ENCODE measurements at regions not wholly inside any gene's neighbourhood (a gene's known extent, or its start where the extent isn't known, plus 50 kb on each side); places are given as distances from the start of the nearest gene placed in this dataset.

- no peak for TF ChIP-seq CTCF (IDR thresholded peaks at IDR 0.05; ENCODE audit: low read depth, low read length)
- DNase-seq (ENCODE audit: extremely low read depth, low read depth): no peak
Observed at GRCh38 chr17:77613627-77614026, 344.9 kb upstream of the TNRC6C start.

- no peak for TF ChIP-seq CTCF (IDR thresholded peaks at IDR 0.05; ENCODE audit: low read depth, low read length)
- no peak for DNase-seq (ENCODE audit: extremely low read depth, low read depth)
Observed at GRCh38 chr17:77615703-77616253, 342.7 kb upstream of the TNRC6C start.

DNA sequence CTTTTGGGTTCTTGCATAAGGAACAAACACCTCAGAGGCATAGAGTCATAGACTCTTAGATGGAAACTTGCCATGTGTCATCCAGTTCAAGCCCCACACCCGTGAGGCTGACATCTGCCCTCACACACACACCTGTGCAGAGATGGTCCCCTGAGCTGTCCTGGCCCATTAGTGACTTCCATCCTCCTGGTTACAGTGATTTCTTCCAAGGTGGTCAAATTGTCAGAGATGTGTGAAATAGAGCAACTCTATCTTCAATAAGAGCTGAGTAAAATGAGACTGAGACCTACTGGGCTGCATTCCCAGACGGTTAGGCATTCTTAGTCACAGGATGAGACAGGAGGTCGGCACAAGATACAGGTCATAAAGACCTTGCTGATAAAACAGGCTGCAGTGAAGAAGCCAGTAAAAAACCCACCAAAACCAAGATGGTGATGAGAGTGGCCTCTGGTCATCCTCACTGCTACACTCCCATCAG is 342.2 kb upstream of the TNRC6C start:
- no peak for DNase-seq (ENCODE audit: extremely low read depth, low read depth)

DNA sequence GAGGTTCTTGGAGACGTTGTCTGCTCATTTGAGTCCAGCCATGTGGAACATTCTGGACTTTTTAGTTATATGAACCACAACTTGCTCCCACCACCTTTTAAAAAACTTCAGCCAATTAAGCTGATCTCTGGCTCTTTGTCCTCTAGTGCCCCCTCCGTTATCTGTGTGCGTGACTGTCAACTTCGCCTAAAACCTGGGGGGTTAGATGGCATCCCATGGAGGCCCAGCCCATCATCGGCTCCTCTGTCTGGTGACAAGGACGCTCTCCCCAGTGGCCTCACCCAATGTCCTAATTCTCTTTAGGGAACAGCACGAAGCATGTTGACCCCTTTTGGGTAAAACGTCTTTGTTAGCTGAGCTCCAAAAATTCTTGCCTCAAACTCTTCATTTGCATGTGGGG is 341.0 kb upstream of the TNRC6C start:
- TF ChIP-seq CTCF (IDR thresholded peaks at IDR 0.05; ENCODE audit: low read depth, low read length): no peak
- no peak for DNase-seq (ENCODE audit: extremely low read depth, low read depth)

More for the DNA sequence above, 342.2 kb upstream of the TNRC6C start:
- no peak for TF ChIP-seq CTCF (IDR thresholded peaks at IDR 0.05; ENCODE audit: low read depth, low read length)

DNA sequence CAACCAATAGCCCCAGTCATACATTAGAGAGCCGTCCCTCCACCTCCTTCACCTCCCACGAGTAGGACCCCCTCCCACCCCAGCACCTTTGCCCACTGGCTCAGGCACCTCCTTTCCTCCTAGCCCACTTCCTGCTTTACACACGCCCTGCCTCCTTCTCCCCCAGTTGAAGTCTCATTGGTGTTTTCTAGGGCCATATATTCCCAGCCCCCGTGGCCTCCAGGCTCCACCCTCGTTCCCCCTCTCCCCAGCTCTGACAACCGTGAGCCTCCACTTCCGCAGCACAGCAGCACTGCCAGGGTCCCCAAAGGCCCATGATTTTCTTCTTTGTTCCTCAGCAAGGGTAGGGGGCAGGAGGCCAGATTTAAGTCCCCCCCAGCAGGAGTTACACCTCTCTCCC is 340.3 kb upstream of the TNRC6C start:
- no peak for DNase-seq (ENCODE audit: extremely low read depth, low read depth)
- TF ChIP-seq CTCF (IDR thresholded peaks at IDR 0.05; ENCODE audit: low read depth, low read length): no peak

- no peak for TF ChIP-seq CTCF (IDR thresholded peaks at IDR 0.05; ENCODE audit: low read depth, low read length)
- DNase-seq (ENCODE audit: extremely low read depth, low read depth): no peak
Observed at GRCh38 chr17:77618731-77619130, 339.8 kb upstream of the TNRC6C start.

DNA sequence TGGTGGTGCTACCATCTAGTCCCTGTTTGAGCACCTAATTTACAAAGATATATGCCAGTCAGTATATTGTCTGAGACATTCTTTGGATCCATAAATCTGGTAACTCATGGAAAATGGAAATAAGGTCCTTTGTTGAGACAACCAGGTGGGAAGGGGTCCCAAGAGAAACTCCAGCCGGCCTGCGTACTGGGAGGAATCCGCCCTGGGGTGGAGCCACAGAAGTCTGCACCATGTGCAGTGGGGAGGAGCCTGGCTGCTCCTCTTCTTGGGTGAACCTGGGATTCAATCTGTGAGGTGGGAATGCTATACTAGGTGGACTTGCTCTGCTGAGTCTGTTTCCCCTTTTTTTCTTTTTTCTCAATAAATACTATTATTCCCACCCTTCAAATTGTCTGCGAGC is 339.2 kb upstream of the TNRC6C start:
- TF ChIP-seq CTCF (IDR thresholded peaks at IDR 0.05; ENCODE audit: low read depth, low read length): no peak
- DNase-seq (ENCODE audit: extremely low read depth, low read depth): no peak

Measured in AG09319 (cell line).